GM23338 (cell line): ENCODE measurements at regions not wholly inside any gene's neighbourhood (a gene's known extent, or its start where the extent isn't known, plus 50 kb on each side); places are given as distances from the start of the nearest gene placed in this dataset. TPM values are rescaled to one million over a fixed set of nuclear protein-coding genes. Genes with fewer than 3 reads are reported as not detected.

ENCODE experiments used
- small RNA-seq: library from RNA; depleted of rRNA; stranded (forward); fragments of <200 nt; gene quantifications from one replicate; pipeline ENCODE3, GENCODE V24; 2014; ENCODE audit warnings: low replicate concordance

Small RNA genes in the stretch of these regions (small RNA-seq; reads per million reads assigned to genes)
- gene RF00002, result 0.22 reads per million
- gene RF00026, result not detected
